WTC11 (cell line): ENCODE measurements at regions not wholly inside any gene's neighbourhood (a gene's known extent, or its start where the extent isn't known, plus 50 kb on each side); places are given as distances from the start of the nearest gene placed in this dataset.

Experiments
- CREB1 ChIP-seq: sonication (generic); formaldehyde crosslinking; IDR thresholded peaks from 2 replicates; pipeline ENCODE4 v1.8.0; 2023; ENCODE audit warnings: mild to moderate bottlenecking, missing genetic modification reagents
- ETV6 ChIP-seq: sonication (generic); formaldehyde crosslinking; IDR thresholded peaks from 2 replicates; pipeline ENCODE4 v1.8.1; 2022; ENCODE audit warnings: mild to moderate bottlenecking, missing genetic modification reagents
- FOXP1 ChIP-seq: sonication (generic); formaldehyde crosslinking; IDR thresholded peaks from 2 replicates; pipeline ENCODE4 v1.8.0; 2022; ENCODE audit warnings: missing genetic modification reagents, mild to moderate bottlenecking, moderate library complexity, borderline replicate concordance
- GRHL2 ChIP-seq: fragments of 250-450 bp; sonication (Bioruptor Pico); IDR thresholded peaks from 2 replicates; pipeline ENCODE4 v1.8.0; 2022; ENCODE audit warnings: mild to moderate bottlenecking, moderate library complexity; ENCODE audit not compliant: insufficient replicate concordance, severe bottlenecking
- SMAD3 ChIP-seq: sonication (generic); formaldehyde crosslinking; IDR thresholded peaks from 2 replicates; pipeline ENCODE4 v1.8.0; 2022; ENCODE audit warnings: missing genetic modification reagents, mild to moderate bottlenecking, borderline replicate concordance
- ZNF396 ChIP-seq: fragments of 250-450 bp; sonication (Bioruptor Pico); IDR thresholded peaks from 2 replicates; pipeline ENCODE4 v1.8.0; 2021; ENCODE audit warnings: mild to moderate bottlenecking, moderate library complexity, borderline replicate concordance
- TF ChIP-seq, protein P1 (sequence below): sonication (generic); formaldehyde crosslinking; conservative IDR thresholded peaks from 2 replicates; pipeline ENCODE4 v1.8.1; 2022; ENCODE audit warnings: mild to moderate bottlenecking, missing genetic modification reagents
- TF ChIP-seq, protein P2 (sequence below): fragments of 200-600 bp; IDR thresholded peaks from 2 replicates; pipeline ENCODE4 v1.8.0; 2022; ENCODE audit warnings: antibody characterized with exemption

DNA sequence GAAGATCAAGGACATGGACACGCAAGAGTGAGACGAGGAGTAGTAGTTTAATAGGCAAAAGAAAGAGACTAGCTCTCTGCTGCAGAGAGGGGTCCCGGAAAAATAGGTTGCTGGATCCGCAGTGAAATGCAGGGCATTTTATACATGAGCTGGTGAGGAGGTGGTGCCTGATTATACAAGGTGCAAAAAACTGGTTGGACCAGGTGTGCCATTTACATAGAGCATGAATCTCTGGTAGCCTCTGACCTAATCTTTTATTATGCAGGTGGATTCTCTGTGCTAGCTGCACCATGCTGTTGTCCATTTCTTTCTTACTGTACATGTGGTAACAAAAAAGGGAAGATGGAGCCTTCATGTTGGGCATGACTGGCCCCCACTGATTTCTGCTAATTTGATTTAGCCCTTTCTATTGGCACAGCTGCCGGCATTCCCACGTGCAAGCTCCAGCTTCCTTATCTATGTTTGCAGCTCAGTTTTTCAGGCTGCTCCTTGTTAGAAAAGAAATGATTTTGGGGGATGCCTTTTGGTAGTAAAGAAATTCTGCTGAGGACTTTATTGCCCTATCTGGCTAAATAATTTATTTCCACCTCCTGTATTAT lies 548.1 kb downstream of the BRINP3 start:
- TF ChIP-seq, protein P1, sequence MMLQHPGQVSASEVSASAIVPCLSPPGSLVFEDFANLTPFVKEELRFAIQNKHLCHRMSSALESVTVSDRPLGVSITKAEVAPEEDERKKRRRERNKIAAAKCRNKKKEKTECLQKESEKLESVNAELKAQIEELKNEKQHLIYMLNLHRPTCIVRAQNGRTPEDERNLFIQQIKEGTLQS: no peak
- TF ChIP-seq FOXP1: no peak
- TF ChIP-seq, protein P2, sequence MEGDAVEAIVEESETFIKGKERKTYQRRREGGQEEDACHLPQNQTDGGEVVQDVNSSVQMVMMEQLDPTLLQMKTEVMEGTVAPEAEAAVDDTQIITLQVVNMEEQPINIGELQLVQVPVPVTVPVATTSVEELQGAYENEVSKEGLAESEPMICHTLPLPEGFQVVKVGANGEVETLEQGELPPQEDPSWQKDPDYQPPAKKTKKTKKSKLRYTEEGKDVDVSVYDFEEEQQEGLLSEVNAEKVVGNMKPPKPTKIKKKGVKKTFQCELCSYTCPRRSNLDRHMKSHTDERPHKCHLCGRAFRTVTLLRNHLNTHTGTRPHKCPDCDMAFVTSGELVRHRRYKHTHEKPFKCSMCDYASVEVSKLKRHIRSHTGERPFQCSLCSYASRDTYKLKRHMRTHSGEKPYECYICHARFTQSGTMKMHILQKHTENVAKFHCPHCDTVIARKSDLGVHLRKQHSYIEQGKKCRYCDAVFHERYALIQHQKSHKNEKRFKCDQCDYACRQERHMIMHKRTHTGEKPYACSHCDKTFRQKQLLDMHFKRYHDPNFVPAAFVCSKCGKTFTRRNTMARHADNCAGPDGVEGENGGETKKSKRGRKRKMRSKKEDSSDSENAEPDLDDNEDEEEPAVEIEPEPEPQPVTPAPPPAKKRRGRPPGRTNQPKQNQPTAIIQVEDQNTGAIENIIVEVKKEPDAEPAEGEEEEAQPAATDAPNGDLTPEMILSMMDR: no peak
- TF ChIP-seq SMAD3 (CRISPR knock-in tag): no peak
- no peak for TF ChIP-seq ZNF396
- no peak for TF ChIP-seq GRHL2 (CRISPR knock-in tag)
- TF ChIP-seq CREB1 (CRISPR knock-in tag): no peak
- no peak for TF ChIP-seq ETV6 (CRISPR knock-in tag)
